OCI-LY3 (cell line): ENCODE measurements at regions not wholly inside any gene's neighbourhood (a gene's known extent, or its start where the extent isn't known, plus 50 kb on each side); places are given as distances from the start of the nearest gene placed in this dataset.

Experiments used
- H2AFZ ChIP-seq: fragments of 200-600, 300-600 bp; shearing (Covaris generic); 2 replicates; pipeline ENCODE4 v1.6.0; 2014; ENCODE audit warnings: antibody characterized with exemption, low read depth, low read length
- H3K27ac ChIP-seq: fragments of 200-600, 300-600 bp; sonication (generic); 2 replicates; pipeline ENCODE4 v1.5.1; 2014; ENCODE audit warnings: mild to moderate bottlenecking, low read length, moderate library complexity, mixed read lengths
- H3K27me3 ChIP-seq: fragments of 200-600, 300-600 bp; sonication (generic); 2 replicates; pipeline ENCODE4 v1.6.1; 2014; ENCODE audit warnings: low read depth, low read length, mixed read lengths
- H3K36me3 ChIP-seq: fragments of 200-600, 300-600 bp; sonication (generic); replicated peaks from 2 replicates; pipeline ENCODE3; 2014; ENCODE audit warnings: low read depth, low read length, mixed read lengths
- H3K4me1 ChIP-seq: fragments of 300-600, 200-600 bp; sonication (generic); 2 replicates; pipeline ENCODE4 v1.6.1; 2014; ENCODE audit warnings: low read length, mixed read lengths
- H3K4me2 ChIP-seq: fragments of 200-600, 300-600 bp; sonication (generic); 2 replicates; pipeline ENCODE4 v1.6.1; 2014; ENCODE audit warnings: low read length, mixed read lengths
- H3K4me3 ChIP-seq: fragments of 300-600, 200-600 bp; sonication (generic); 2 replicates; pipeline ENCODE4 v1.5.1; 2014; ENCODE audit warnings: antibody characterized with exemption, mild to moderate bottlenecking, low read length, moderate library complexity
- H3K79me2 ChIP-seq: fragments of 300-600, 200-600 bp; shearing (Covaris generic); 2 replicates; pipeline ENCODE4 v1.6.1; 2014; ENCODE audit warnings: mild to moderate bottlenecking, low read length, mixed read lengths
- H3K9ac ChIP-seq: fragments of 300-600, 200-600 bp; shearing (Covaris generic); 2 replicates; pipeline ENCODE4 v1.6.0; 2014; ENCODE audit warnings: mild to moderate bottlenecking, low read length, moderate library complexity
- H3K9me3 ChIP-seq: fragments of 200-600, 300-600 bp; shearing (Covaris generic); 2 replicates; pipeline ENCODE4 v1.6.1; 2014; ENCODE audit warnings: low read length, mixed read lengths; ENCODE audit not compliant: insufficient read depth
- H4K20me1 ChIP-seq: fragments of 200-600, 300-600 bp; sonication (generic); 2 replicates; pipeline ENCODE4 v1.6.1; 2016; ENCODE audit warnings: low read length, mixed read lengths; ENCODE audit not compliant: insufficient read depth
- EZH2phosphoT487 ChIP-seq: fragments of 200-600 bp; shearing (Covaris generic); IDR thresholded peaks from 2 replicates; pipeline ENCODE4 v1.6.1; 2018; ENCODE audit warnings: antibody characterized with exemption, mixed run types, low read depth
- TF ChIP-seq, protein P1 (sequence below): fragments of 200-600, 300-600 bp; sonication (generic); IDR thresholded peaks from 2 replicates; pipeline ENCODE4 v1.5.1; 2014; ENCODE audit warnings: antibody characterized with exemption, low read length, low read depth

DNA sequence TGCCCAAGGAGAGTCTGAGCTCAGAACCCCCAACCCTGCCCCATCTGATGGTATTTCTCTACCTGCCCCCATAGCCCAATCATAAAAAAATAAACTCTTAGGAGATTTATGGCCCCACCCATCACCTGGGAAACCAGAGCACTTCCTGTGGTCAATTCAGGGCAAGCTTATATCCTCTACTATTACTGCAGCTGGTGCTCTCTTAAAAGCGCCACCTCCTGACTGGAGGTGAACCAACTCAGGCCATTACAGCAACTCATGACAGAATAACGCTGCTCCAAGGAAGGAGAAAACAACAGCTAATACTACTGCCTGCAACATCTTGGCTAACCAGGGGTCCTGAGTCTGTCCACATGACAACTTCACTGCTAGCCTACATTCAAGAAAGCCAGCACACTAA is 195.7 kb downstream of the MTCL1 start:
- Histone ChIP-seq H3K27me3 (no peaks in the 10 kb centered on the region), H2AFZ (no peak overlapping the region), H3K9me3 (no peaks in the 10 kb centered on the region), H3K4me1 (no peaks in the 10 kb centered on the region), H3K79me2 (no peaks in the 10 kb centered on the region), H3K27ac (no peak overlapping the region), H3K36me3 (no peaks in the 10 kb centered on the region), H4K20me1 (no peaks in the 10 kb centered on the region), H3K4me3 (no peak overlapping the region), H3K4me2 (no peak overlapping the region), H3K9ac (no peak overlapping the region)
- no peak for TF ChIP-seq EZH2phosphoT487
- TF ChIP-seq, protein P1, sequence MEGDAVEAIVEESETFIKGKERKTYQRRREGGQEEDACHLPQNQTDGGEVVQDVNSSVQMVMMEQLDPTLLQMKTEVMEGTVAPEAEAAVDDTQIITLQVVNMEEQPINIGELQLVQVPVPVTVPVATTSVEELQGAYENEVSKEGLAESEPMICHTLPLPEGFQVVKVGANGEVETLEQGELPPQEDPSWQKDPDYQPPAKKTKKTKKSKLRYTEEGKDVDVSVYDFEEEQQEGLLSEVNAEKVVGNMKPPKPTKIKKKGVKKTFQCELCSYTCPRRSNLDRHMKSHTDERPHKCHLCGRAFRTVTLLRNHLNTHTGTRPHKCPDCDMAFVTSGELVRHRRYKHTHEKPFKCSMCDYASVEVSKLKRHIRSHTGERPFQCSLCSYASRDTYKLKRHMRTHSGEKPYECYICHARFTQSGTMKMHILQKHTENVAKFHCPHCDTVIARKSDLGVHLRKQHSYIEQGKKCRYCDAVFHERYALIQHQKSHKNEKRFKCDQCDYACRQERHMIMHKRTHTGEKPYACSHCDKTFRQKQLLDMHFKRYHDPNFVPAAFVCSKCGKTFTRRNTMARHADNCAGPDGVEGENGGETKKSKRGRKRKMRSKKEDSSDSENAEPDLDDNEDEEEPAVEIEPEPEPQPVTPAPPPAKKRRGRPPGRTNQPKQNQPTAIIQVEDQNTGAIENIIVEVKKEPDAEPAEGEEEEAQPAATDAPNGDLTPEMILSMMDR = no peak

DNA sequence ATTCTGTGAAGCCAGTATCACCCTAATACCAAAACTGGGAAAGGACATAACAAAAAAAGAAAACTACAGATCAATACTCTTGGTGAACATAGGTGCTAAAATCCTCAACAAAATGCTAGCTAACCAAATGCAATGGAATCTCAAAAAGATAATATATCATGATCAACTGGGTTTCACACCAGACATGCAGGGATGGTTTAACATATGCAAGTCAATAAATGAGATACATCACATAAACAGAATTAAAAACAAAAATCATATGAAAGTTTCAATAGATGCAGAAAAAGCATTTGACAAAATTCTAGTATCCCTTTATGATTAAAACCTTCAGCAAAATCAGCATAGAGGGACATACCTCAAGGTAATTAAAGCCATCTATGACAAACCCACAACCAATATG is 198.2 kb upstream of the NDUFV2 start:
- Histone ChIP-seq H2AFZ (no peak overlapping the region), H4K20me1 (no peaks in the 10 kb centered on the region), H3K9me3 (no peaks in the 10 kb centered on the region), H3K36me3 (no peaks in the 10 kb centered on the region), H3K27me3 (no peaks in the 10 kb centered on the region), H3K4me1 (no peaks in the 10 kb centered on the region), H3K9ac (no peak overlapping the region), H3K79me2 (no peaks in the 10 kb centered on the region), H3K27ac (no peak overlapping the region), H3K4me3 (no peak overlapping the region), H3K4me2 (no peak overlapping the region)
- TF ChIP-seq, protein P1 = no peak
- no peak for TF ChIP-seq EZH2phosphoT487

DNA sequence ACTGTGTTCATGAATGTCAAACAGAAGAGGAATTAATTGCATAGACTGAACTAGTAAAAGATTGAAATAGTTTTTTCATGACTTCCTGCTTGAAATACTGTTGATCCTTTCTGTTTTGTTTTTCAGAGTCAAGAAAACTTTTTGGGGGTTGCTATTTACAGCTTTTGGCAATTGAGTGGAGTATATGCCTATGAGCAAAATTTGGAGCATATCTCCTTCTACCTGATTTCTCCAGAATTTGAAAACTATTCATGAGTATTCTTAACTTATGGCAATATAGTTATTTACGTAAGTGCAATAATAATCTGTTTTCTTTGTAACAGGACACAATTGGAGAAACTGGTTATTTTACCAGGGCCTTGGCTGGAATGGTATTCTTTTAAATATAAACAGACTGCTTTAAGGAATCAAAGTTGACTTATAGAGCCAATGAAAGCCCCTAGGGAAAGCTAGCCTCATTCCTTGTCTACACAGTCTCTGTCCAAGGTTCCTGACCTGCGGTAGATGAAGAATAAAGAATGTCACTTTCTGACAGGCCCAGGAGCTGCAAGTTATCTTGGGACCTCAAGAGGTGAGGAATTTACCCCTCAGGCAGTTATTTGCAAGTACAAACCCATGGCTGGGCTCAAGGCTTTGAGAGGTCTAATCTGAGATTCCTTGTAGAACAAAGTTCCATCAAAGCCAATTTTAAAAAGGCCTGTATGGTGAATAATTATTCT is 193.5 kb upstream of the NDUFV2 start:
- Histone ChIP-seq H3K4me2 (no peak overlapping the region), H3K79me2 (no peaks in the 10 kb centered on the region), H3K36me3 (no peaks in the 10 kb centered on the region), H4K20me1 (no peaks in the 10 kb centered on the region), H2AFZ (no peak overlapping the region), H3K27me3 (no peaks in the 10 kb centered on the region), H3K9me3 (no peaks in the 10 kb centered on the region), H3K4me3 (no peak overlapping the region), H3K9ac (no peak overlapping the region), H3K4me1 (peaks cover 8% of the 10 kb centered on the region; the same call in 1 of the 2 replicates), H3K27ac (no peak overlapping the region)
- no peak for TF ChIP-seq EZH2phosphoT487
- TF ChIP-seq, protein P1 = no peak

DNA sequence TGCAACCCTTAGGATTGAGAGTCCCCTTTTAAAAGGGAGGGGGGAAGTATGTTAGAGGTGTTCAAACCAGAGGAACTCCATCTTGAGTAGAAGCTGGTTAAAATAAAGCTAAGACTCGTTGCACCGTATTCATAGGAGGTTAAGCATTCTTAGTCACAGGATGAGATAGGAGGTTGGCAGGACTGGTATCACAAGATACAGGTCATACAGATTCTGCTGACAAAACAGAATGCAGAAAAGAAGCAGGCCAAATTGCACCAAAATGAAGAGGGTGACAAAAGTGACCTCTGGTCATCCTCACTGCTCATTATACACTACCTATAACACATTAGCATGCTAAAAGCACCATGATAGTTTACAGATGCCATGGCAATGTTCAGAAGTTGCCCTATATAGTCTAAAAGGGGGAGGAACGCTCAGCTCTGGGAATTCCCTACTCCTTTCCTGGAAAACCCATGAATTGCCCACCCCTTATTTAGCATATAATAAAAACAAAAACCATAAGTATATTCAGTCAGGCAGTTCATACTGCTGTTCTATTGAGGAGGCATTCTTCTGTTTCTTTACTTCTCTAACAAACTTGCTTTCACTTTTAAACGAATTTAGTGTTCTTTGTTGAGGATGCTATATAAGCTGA is 192.2 kb upstream of the NDUFV2 start:
- no peak for TF ChIP-seq EZH2phosphoT487
- TF ChIP-seq, protein P1 = no peak
- H3K4me1 ChIP-seq = peaks cover 8% of the 10 kb centered on the region; the same call in 1 of the 2 replicates
- H3K27ac ChIP-seq = no peak overlapping the region
- H3K27me3 ChIP-seq = no peaks in the 10 kb centered on the region
- no peaks in the 10 kb centered on the region for H4K20me1 ChIP-seq
- peak overlapping the region; percentile 32 for H3K4me3 ChIP-seq
- H2AFZ ChIP-seq = peak overlapping the region; percentile 55; the same call in 1 of the 2 replicates
- no peaks in the 10 kb centered on the region for H3K36me3 ChIP-seq
- no peak overlapping the region for H3K9ac ChIP-seq
- no peaks in the 10 kb centered on the region for H3K79me2 ChIP-seq
- peak overlapping the region; percentile 42 for H3K4me2 ChIP-seq
- H3K9me3 ChIP-seq = no peaks in the 10 kb centered on the region
